SK-N-MC (cell line): ENCODE measurements at regions not wholly inside any gene's neighbourhood (a gene's known extent, or its start where the extent isn't known, plus 50 kb on each side); places are given as distances from the start of the nearest gene placed in this dataset.

ENCODE experiments used
- EZH2 ChIP-seq: fragments of 200-600 bp; sonication (generic); IDR thresholded peaks from one replicate; pipeline ENCODE4 v1.6.1; 2017; ENCODE audit warnings: antibody characterized with exemption
- FOXP2 ChIP-seq: optimal IDR thresholded peaks from 2 replicates; pipeline ENCODE3; 2011; ENCODE audit warnings: mild to moderate bottlenecking, moderate library complexity; ENCODE audit not compliant: insufficient read depth; ENCODE audit errors: extremely low read length, control extremely low read depth
- POLR2AphosphoS5 ChIP-seq: IDR thresholded peaks from 2 replicates; pipeline ENCODE4 v1.6.1; 2012; ENCODE audit warnings: mild to moderate bottlenecking, low read depth, low read length, borderline replicate concordance

DNA sequence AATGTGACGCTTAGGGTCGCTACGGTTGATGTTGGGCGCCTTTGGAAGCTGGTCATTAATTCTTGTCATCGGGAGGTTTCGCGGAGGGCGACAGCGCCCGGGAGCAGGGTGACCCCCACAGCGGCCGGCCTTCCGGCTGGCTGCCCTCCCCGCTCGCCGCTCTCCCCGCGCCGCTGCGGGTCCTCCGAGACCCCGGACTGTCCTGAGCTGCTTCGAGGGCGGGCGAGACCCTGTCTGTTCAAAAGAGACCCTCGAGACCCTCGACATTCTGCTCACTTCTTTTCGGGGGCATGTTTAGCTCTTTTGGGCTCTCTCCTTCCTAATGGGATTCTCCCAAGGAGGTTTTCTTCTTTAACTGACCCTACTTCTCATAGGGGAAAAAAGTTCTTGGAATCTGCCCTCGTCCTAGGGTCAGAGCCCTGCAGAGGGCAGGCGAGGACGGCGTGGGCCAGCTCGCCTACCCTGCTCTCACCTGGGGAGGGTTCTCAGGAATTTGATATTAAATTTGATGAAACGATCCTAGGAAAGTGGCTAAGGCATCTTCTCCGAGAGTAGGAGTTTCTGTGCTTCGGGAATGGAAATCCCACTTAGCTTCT is 257.0 kb downstream of the OTUD1 start:
- no peak for TF ChIP-seq EZH2
- no peak for TF ChIP-seq POLR2AphosphoS5
- no peak for TF ChIP-seq FOXP2
